ENCODE measurements at regions not wholly inside any gene's neighbourhood (a gene's known extent, or its start where the extent isn't known, plus 50 kb on each side); places are given as distances from the start of the nearest gene placed in this dataset.

DNA sequence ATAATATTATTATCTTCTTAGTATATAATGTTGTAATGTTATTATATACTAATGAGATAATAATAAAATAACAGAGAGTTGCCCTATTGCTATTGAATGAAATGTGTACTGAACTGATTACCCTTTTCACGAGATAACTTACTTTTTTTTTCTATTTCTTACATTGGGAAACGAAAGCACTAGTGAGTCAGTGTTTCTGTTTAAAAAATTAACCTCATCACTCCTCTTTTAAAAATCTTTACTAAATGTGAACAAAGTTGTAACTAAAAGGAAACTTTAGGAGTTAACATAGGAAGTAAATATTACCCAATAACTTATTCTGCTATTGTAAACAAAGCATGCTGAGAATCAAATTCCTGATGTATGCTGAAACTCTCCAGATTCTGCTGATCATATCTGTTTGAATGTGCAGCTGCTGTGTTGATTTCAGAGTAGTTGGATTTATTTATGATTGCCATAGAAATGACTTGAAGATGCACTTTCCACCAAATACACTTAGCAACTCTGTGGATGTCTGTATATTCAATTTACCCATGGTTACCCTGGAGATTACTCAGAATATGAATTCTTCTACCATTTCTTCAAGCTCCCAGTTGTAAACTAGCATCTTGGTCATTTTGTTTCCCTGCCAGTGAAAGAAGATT lies 523.4 kb downstream of the TENT5A start:
- TF ChIP-seq POLR2A (IDR thresholded peaks at IDR 0.05; ENCODE audit: low read length) (no peak), GATA1 (IDR thresholded peaks at IDR 0.05; ENCODE audit: low read depth, low read length) (no peak)

All from erythroblast (primary cell).